NCI-H446 (cell line): ENCODE measurements at regions not wholly inside any gene's neighbourhood (a gene's known extent, or its start where the extent isn't known, plus 50 kb on each side); places are given as distances from the start of the nearest gene placed in this dataset.
"Not testable (repeated sequence)": the region's sequence is repeated elsewhere in the genome, so short reads cannot be mapped to it uniquely, and the experiment has no call there.

Experiments
- DNase-seq, 2 experiments: peaks; one replicate each; lab custom pipeline; 2025; lab: John Stamatoyannopoulos, UW

DNA sequence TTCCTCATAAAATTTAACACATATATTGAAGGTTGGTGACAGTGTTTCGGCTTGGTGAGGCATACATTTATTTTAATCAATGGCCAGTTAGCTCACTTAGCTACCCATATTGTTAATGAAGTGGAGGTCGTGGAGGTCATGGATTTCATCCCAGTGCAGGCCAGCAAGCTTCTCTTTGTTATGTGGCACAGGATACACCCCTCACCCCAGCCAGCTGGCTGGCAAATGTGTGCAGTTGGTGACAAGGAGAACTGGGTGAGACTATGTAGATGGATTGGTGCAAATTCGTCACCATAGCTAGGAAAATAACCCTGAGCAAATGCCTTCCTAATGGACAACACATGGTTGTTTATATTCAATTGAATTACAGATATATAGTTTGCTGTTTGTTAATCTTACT is 50.5 kb upstream of the FOXP2 start:
- DNase-seq: peak in 1 of 2 experiments; percentile 32

DNA sequence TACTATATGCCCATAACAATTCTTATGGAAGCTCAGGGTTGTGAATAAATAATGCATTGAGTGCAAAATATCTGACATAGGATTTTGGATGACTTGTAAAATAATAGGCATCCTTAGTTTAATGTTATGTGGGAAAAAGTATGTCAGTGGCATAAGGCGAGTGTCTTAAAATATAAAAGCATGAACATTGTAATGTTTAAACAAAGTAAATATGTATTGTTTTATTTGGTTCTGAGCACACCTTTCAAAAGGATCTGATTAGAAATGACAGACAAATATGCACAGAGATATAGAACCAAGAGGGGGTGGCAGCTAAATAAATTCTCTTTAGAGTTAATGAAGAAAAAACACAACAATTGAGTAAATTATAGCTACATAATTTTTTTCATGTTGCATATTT is 51.3 kb upstream of the FOXP2 start:
- no peak for DNase-seq

DNA sequence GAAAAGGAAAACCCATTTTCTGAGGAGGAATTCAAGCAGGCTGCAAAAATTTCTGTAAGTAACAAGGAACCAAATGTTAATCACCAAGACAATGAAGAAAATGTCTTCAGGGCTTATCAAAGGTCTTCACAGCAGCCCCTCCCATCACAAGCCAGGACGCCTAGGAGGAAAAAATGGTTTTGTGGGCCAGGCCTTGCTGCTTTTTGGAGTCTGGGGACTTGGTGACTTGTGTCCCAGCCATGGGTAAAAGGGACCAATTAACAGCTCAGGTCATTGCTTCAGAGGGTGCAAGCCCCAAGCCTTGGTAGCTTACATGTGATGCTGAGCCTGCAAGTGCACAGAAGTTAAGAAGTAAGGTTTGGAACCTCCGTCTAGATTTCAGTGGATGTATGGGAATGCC is 55.7 kb upstream of the FOXP2 start:
- DNase-seq: no peak

- no peak for DNase-seq
Measured at GRCh38 chr7:114356133-114356532, 58.5 kb upstream of the FOXP2 start.

DNA sequence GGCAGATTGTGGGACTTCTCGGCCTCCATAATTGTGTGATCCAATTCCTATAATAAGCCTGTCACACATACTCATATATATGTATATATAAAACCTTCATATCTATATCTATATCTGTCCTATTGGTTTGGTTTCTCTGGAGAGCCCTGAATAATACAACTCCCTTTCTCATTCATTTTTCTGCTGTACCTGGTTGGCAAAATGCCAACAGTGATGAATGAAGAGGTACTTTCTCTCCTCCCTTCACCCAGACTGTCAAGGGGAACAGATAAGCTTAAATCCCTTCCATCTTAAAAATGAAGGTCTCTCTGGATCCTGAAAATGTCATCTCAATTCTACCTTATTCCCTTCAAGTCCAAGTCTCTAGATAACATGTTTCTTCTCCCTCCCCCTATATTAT is 60.3 kb upstream of the FOXP2 start:
- no peak for DNase-seq

DNA sequence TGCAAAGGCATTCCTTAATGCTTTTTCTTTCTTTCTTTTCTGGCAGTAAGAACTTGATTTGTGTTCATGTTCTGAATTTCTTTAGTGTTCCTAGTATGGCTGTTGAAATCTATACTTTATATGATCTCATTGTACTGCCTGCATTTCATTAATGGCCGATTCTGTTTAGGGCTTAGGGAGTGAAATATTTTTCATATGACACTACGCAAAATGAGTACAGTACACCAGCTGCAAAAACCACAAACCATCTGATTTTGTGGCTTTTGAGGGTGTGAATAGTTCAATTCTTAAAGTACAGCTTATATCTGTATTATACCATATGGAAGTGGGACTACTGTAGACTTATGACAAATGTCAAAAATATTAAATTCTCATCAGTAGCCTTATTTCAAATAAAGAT is 69.1 kb upstream of the FOXP2 start:
- DNase-seq: no peak

DNA sequence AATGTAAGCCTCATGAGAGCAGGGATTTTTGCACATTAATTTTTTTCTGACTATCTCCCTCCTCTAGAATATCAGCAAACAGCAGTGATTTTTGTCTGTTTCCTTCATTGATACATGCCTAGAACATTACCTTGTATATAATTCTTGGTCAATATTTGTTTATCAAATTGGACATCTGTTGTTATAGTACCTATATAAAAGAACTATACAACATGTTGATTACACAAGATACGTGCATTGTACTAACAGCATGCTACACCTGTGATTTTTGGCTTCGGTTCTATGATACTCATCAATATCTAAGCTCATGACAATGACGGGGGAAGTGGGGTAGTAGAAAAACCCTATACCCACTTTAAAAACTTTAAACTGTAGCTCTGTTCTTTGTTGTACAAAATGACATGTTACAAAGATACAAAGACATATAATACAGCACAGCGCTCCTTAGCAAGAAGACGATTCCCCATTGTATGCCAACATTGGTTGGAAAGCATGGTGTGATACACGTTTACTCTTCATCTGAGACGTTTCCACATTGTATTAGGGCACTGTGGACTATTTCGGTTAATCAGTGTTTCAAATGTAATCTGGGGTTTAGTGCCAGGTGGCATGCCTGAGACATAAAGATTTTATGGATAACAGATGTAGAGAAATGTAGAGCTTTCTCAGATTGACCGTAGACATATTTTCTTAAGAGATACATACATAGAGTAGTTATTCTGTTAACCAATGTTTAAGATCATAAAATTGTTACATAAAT is 70.5 kb upstream of the FOXP2 start:
- DNase-seq: no peak

GRCh38 chr7:114342431-114343179 is 72.0 kb upstream of the FOXP2 start:
- no peak for DNase-seq

DNA sequence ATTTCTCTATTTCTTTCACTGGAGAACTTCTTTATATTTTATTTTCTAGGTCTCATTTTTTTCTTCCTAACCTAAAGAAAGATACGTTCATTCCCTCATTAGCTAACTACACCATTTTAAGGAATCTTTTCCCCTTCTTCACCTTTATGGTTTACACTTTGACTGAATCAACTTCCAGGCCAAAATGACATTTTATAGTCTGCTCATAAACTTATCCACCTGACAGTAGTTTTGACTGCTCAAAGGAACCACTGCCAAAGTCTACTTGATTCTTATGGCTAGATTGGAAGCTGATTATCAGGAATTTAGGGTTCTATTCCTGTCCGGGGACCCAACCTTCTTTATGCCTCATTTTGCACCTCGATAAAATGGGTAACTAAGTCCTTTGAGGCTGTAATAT is 73.0 kb upstream of the FOXP2 start:
- no peak for DNase-seq

DNA sequence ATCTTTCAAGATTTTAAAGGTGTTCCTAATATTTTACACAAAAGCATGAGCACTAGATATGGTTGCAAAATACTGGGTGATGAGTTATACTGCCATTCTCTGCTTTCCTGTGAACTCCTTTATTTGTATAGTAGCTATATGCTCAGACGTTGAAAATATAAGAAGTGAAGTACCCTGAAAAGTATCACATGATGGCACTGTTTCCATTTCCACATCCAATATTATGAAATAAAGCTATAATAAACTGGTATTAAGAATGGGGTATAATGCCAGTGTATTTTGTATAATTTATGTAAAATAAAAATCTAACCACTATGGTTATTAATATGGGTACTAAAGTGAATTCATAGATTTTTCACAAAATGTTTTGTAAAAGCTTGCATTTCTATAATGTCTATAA is 79.6 kb upstream of the FOXP2 start:
- no peak for DNase-seq

GRCh38 chr7:114329458-114329857 is 85.2 kb upstream of the FOXP2 start:
- DNase-seq: not testable (repeated sequence)

DNA sequence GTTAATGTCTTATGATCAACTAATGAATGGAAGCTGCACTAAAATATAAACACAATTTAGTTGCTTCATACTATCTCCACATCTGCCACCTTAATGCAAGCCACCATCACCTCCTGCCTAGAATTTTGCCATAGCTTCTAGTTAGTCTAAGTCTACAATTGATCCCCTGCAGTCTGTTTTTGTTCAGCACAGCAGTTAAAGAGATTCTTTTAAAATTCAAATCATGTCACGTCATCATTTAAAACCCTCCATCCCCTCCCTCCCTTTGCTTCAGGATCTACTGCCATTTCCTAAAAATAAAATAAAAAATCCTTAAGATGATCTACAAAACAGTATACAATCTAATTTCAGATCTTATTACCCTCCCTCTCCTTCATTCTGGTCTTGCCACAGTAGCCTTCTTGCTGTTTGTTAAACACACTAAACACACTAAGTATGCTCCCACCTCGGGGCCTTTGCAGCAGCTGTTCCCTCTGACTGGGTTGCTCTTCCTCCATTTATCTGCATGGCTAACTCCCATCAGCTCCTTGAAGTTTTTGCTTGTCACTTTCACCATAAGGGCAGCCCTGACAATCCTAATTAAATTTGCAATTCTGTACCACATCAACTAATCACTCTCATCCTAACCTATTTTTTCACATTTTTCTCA is 97.0 kb upstream of the FOXP2 start:
- DNase-seq: no peak

DNA sequence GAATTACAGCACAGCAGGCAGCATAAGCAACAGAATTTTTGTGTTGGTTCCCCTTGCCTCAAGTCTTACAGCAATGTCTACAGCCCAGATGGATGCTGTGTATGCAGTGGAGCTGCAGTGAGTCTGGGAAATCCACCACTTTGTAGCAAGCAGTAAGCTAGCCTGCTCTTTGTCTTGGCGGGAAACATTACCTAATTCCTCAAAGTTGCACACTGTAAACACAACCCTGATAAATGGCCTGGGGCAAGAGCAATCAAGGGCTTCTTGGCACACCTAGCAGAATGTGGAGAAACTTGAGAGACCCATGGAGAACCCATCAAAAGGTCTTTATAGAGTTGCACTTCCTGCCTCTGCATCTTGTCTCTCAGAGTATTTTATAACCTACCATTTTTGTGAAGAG is 102.0 kb upstream of the FOXP2 start:
- no peak for DNase-seq

DNA sequence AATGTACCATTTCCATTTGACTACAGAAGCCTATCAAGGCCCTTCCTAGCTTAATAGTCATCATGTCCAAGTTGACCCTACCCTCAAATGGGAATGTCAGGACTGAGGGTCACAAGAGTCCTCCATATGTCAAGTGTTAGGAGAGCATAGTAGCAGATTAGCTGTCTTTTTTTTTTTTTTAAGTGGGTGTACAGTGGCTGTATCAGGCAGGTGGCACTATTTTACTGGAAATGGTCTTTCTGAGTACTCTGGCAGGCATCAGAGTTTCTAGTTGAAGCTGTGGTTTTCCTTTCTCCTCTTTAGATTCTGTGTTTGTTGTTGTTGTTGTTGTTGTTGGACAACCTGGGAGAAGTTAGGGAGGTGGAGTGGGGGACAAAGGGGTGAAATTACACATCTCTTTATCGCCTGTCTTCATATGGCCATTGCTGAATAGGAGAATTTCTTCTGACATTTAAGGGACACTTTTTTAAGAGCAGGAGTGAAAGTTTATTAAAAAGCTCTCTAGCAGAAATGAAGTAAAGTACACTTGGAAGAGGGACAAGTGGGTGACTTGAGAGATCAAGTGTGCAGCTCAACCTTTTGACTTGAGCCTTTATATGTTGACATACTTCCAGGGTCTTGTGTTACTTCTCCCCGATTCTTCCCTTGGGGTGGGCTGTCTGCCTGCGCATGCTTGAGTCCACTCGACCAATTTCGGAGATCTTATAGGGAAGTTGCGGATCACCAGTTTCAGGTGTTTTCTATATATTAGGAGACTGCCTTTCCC is 104.1 kb upstream of the FOXP2 start:
- peak in 1 of 2 experiments; percentile 10 for DNase-seq

GRCh38 chr7:114309729-114310128 is 104.9 kb upstream of the FOXP2 start:
- no peak for DNase-seq

DNA sequence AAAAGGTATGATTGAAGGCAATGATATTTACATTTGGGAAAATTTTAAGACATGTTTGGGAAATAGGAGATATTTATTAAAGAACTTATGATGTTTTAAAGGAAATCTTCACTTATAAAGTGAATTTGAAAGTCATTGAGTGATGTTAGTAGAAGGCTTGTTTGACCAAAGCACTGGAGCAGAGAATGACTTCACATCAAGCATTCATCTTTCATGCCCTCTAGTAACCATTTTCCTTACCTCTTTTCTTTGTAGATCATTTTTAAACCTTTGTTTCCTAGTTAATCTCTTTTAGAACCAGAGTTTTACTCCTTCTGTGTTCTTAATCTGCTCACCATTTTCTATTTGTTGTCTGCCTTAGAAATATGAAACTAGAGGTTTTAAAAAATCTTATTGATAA is 111.3 kb upstream of the FOXP2 start:
- DNase-seq: no peak

DNA sequence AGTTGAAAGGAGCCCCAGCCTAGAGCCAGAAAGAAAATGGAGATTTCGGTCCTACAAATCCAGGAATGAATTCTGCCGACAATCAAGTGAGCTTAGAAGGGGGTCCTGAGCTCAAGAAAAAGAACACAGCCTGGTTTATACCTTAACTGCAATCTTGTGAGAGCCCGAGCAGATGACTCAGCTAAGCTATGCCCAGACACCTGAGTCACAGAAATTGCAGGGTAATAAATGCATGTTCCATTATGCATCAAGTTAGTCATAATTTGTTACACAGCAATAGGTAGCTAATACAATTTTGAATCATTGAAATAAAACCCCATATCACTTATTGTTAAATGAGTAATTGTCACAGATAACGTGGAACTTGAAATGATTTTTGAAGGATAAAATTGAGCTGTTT is 111.8 kb upstream of the FOXP2 start:
- no peak for DNase-seq

- DNase-seq: no peak
Measured at GRCh38 chr7:114298011-114298410, 116.6 kb upstream of the FOXP2 start.

DNA sequence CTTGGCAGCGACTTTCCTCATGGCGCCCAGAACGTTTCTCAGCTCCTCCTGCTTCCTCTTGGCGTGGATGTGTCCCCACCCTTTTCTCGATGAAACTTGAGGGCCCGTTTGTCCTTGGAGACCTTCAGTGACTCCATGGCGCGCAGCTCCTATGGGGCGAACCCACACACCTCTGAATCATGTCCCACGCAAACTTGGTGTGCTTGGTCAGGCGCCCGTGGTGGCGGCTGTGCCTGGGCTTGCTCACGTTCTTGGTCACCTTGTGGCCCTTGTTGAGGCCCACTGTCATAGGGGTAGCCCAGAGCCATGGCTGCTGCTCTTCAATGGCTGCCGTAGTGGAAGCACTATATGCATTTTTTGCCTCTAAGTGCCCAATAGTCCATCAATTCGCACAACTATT is 117.5 kb upstream of the FOXP2 start:
- no peak for DNase-seq

DNA sequence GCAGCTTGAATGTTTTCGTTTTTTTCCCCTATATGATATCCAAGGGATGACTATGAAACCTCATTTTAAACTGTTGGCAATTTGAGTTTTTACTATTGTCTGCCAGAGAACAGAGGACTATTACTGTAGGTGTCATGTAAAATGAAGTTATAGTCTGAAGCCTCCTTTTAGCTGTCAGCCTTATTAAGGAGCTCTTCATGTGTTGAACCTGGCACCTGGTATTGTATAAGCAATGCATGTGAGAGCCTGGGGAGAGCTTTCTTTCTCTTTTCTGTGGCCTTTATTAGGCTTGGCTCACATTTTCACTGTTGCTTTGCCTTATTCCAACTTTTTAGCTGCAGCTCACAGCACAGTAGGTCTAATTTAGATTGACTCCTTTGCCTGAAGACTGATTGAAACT is 119.1 kb upstream of the FOXP2 start:
- DNase-seq: no peak

- no peak for DNase-seq
Measured at GRCh38 chr7:114294036-114294435, 120.6 kb upstream of the FOXP2 start.

GRCh38 chr7:114293289-114294012 is 121.2 kb upstream of the FOXP2 start:
- DNase-seq: no peak
